Left renal pelvis (tissue), 4 donors: ENCODE measurements at regions not wholly inside any gene's neighbourhood (a gene's known extent, or its start where the extent isn't known, plus 50 kb on each side); places are given as distances from the start of the nearest gene placed in this dataset.

Experiments
- DNase-seq, 4 donors: peaks; one replicate each; pipeline ENCODE4 v3.0.0-alpha.2; 2013; ENCODE audit warnings: low read depth in 4 of 4, low spot score in 3 of 4

DNA sequence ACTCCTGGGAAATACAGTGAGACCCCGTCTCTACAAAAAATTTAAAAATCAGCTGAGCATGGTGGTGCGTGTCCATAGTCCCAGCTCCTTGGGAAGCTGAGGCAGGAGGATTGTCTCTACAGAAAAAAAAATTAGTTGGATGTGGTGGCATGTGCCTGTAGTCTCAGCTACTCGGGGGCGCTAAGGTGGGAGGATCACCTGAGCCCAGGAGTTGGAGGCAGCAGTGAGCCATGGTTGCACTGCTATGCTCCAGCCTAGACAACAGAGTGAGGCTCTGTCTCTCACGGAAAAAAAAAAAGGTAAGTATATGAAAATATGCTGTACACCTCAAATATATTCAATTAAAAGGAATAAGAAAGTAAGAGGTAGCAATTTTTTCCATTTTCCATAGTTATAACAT lies 92.5 kb upstream of the TGIF1 start:
- DNase-seq, result no peak

DNA sequence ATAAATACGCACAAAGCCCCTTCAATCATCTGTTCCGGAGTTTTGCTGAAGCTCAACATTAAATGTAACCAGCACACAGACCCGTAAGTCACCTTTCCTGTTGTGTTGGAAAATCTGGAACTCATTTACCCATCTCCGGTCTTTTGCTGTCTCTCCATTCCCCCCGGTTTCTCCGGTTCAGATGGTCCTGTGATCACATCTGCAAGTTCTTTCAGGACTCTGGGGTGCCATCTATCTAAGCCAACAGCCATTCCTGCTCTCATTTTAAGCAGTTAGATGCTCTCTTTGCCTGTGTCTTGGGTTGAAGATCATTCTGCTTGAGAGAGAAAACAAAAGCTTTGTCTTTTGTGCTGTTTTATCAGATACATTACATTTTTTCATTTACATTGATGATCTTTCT lies 91.7 kb upstream of the TGIF1 start:
- no peak for DNase-seq

DNA sequence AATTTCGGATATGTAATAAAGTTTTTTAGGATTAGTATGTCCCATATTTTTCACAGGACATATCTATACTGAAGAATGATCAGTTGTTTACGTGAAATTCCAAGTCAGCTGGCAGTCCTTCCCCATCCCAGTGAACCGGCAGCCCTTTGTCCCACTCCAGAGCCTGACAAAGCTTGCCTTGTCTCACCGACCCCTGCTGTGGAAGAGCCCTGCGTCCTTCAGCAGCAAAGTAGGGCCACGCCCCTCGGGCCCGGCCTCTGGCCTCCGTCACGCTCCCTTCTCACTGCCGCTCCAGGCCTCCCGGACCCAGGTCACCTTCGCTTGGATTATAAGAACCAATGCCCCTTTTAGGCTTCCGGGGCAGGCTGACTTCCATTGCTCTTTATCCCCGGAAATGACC lies 89.8 kb upstream of the TGIF1 start:
- DNase-seq, result no peak

DNA sequence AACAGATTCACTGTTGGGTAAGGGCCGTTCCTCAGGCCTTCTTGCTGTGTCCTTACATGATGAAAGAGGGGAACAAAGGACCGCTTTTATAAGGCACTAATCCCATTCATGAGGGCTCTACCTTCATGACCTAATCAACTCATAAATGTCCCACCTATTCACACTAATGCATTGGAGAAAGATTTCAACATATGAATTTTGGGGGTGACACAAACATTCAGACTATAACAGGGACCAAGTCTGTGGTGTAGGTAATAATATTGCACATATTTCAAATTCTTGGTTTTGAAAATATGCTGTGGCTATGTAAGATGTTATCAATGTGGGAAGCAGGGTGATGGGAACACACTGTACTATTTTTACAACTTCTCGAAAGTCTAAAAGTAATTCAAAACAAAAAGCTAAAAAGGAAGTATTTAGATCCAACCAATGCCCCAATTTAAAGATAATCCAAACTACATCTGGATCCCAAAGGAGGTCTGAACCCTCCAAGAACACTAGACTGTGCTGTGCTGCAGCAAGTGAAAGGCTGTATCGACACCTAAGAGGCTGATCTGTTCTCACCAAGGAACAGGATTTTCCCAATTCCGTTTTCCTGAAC lies 82.4 kb upstream of the TGIF1 start:
- DNase-seq, result no peak

DNA sequence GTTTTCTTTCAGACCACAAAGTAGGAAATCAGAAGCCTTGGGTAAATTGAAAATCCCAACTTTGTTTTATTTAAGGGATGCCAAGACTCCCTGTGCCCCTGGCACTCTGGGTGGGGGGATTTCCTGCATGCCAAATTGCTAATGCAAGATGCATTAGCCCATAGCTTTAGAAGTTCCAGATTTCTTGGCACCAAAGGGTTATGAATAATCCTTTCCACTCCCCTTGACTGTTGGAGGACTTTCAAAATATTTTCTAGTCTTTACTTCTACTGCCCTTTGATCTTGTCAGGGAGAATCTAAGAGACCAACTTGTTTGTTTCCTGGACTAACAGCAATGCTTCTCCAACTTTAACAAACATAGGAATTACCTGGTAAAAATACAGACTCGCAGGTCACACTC lies 81.8 kb upstream of the TGIF1 start:
- no peak for DNase-seq

DNA sequence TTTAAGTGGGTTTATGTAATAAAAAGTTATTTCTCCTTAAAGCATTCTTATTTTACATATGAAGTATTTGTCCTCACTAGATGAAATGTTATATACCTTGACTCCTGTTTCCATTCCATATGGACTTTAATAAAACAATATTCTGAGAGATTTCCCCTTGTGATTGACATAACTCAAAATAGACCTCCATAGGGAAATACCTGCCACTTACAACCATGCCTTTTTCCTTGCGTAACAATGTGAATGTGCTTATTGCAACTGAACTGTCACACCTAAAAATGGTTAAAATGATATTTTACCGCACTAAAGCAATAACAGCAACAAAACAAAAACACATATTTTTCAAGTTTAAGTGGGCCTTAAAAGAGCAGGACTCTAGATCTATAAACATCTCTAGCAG lies 70.3 kb upstream of the TGIF1 start:
- DNase-seq, result no peak

DNA sequence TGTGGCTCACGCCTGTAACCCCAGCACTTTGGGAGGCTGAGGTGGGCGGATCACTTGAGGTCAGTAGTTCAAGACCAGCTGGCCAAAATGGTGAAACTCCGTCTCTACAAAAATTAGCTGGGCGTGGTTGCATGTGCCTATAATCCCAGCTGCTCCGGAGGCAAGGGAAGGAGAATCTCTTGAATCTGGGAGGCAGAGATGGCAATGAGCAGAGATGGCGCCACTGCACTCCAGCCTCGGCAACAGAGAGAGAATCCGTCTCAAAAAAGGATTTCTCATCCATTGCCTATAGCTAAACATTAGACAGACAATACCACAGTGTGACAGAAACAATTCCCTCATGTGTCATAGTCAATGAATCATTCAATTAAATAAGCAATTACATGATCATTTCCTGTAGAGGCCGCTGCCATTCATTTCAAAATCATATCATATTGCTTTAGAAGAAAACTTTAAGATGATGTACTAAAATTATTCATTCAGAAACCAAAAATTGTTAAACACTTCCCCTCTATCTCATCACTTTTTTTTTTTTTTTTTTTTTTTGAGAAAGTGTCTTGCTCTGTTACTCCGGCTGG lies 69.5 kb upstream of the TGIF1 start:
- no peak for DNase-seq

DNA sequence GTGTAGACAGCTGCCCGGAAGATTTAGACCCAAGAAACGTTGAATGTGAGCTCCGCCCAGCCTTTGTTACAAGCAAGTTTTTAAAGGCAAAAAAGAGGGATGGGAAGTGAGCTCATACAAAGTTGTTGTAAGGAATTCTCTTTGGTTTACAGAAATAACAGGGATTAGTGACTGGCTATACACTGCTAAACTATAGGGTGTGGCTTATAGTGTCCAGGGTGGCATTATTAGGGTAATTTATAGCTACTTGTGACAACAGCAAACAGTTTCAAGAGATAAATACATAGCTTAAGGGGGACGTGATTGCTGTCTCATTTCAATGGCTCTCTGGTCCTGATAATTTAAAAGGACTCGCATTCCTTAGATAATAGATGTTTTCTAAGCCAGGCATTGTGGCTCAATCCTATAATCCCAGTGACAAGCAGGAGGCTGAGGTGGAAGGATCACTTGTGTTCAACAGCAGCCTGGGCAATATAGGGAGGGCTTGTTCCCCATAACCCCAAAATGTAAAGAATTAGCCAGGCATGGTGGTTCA lies 66.5 kb upstream of the TGIF1 start:
- no peak for DNase-seq

DNA sequence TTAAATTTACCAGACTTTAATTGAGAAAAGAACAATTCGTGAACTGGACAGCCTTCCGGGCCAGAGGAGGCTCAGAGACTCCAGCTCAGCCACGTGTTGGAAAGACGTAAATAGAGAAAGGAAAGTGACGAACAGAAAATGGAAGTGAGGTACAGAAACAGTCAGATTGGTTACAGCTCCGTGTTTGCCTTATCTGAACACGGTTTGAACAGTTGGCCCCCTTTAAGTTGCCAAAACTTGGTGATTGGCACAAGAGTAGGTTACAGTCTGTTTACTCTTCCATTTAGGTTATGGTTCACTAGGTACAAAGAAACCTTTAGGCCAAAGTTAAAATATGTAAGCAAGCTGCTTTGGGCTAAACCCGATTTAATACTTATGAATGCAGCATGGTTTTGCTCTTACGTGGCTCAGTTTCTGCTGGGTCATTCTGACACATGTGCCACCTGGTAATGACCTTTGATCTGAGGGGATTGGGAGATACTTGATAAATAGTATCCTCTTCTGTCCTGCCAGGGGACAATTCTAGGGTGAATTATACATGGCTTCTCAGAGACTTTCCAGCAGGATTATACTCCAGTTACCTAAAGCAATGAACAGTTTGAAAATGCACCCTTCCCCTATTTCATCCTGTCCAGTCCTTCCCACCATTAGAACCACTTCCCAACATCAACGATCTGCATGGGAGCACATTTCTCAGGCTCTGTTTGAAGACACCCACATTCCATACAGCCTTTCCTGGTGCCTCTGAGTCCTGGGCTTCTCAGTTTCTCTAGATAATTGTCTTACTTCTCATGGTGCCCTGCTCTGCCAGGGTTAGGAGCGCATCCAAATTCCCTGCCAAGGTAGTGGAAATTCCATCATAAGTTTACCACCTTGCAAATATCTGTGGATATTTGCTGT lies 65.1 kb upstream of the TGIF1 start:
- no peak for DNase-seq

DNA sequence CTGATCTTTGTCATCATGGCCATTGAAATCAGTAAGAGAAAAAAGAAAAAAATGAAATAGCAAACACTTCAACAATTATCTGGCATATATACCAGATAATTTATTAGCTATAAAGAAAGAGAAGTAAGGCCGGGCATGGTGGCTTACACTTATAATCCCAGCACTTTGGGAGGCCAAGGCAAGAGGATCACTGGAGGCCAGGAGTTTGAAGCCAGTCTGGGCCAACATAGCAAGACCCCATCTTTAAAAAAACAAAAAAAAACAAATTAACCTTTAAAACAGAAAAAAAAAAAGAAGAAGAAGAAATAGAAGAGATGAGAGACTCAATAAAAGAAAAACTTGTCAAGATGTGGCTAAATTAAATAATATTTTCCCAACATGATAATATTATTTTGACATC lies 61.6 kb upstream of the TGIF1 start:
- DNase-seq, result no peak

DNA sequence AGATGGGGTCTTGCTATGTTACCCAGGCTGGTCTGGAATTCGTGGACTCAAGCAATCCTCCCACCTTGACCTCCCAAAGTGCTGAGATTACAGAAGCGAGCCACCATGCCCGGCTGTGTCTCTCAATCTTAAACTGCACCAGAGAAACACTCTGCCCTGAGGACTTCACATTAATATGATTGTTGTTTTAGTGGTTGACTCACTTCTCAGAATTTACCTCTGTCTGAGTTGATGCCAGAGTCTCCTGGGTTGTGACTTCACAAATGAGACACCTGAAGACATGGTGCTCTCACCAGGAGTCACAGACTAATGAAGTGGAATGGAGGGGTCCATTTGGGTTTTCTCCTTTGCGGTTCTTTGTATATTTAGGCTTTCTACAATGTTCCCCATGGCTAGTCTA lies 61.0 kb upstream of the TGIF1 start:
- DNase-seq, result no peak

DNA sequence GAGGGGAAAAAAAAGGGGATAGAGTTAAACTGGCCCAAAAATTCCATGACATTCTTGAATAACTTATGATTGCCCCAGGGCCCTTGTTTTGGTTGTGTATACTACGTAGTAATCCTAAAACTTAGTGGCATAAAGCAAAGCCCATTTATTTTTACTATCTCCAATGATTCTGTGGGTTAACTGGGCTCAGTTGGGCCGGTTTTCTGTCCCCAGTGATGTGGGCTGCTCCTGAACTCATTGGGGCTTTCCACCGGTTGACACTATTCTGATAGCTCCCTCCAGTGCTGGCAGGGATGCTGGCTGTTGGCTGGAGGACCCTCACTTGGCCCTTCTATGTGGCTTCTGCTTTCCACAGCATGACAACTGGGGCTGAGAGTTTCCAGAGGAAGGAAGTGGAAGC lies 60.0 kb upstream of the TGIF1 start:
- no peak for DNase-seq

DNA sequence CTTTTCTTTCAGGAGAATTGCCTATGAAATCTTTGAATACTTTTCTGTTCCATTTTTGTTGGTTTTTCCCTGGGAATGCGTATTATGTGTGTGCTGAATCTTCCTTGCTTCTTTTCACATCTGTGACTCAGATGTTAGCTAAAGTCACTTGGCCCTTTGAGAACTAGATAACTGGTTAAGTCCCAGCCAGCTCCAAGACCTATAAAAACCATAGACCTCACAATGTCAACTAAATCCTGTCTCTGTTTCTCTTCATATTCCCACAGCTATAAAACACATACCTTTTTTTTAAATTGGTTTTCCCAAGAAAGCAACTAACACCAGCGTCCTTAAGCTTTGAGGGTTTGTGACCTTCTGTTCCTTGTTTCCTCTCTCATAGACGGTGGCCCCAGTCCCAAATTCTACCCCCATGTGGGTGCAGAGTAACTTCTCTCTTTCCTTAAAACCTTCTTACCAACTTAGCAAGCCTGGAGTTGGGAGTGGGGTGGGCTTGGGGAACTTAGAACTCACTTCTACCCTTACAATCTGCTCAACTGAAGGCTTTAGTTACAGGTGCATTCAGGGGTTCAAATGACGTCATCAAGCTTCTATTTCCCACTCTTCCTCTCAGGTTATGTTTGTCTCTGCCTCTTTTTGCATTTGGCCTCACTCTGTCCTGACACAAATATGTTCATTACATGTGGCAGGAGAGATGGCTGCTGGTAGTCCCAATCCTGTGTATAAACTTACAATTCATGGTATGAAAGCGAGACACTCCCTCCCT lies 58.1 kb upstream of the TGIF1 start:
- DNase-seq, result no peak

DNA sequence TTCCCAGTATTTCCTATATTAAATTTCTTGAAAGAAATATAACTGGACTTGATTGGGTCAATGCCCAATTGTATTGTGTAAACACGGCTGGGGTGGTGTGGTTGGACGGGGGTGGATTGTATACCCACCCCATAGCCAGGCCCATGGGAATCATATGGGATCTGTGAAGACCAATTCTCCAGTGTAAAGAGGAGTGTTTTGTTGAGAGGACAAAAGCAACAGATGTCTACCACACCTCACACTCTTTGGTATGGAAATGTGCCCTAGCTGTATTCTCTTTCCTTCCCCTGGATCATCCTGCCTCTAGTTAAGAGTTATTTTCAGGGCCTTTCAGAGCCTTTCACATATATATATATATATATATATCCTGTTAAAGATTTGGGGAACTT lies 57.5 kb upstream of the TGIF1 start:
- no peak for DNase-seq

DNA sequence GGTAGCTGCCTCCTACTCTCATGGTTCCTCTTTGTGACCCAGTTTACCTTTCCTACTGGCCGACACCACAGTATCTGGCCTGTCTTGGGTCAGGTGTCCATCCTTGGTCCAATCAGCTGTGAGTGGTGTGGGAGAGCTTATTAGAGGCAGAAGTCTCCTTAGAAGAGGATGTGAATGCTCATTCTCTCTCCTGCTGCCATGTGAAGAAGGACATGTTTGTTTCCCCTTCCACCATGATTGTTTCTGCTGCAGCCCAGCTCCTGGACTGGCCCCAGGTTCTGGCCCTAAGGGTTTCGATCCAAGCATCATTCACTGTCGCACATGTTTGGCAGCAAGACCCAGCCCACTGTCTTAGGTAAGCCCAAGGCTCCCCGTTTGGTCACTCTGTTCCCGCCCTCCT lies 55.3 kb upstream of the TGIF1 start:
- no peak for DNase-seq

DNA sequence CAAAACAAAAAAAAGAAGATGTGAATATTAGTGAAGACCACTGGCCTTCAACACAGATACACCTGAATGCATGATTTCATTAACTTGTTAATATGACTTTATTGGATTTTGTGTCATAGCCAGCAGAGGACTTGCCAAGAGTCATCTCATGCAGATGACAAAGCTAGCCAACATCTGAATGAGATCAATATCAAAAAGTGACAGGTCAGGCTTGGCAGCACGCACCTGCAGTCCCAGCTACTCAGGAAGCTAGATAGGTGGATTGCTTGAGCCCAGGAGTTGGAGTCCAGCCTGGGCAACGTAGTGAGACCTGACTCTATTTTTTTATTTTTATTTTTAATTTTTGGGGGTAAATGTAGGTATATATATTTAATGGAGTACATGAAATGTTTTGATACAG lies 54.5 kb upstream of the TGIF1 start:
- DNase-seq, result no peak

DNA sequence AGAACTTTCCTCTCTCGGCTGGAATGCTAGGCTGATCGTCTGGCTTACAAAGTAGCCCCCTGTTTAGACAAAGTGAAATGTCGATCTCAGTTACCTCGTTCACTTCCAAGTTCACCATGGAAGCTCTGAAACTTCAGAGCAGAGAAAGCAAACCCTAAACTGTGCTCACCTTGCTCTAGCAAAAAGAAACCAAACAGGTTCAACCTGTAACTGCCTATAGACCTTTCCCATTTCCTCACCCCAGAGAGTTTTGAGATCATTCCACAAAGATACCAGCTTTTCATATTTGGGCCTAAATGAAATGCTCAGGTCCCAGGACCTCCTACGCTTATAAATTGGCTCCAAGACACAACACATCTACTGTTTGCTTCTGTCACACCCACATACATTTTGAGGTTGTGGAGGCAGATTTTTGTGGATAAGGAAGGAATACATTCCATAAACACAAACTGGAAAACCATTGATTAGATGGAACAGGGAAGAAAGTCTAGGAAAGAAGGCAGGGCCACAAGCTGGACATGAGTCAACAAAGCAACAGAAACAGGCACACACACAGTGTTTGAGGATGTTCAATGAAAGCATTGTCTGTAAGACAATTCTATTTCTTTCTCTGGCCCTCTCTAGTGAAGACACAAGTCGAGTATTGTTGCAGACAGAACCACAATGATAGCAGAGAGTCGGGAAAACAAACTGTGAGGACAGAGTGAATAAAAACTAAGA lies 52.8 kb upstream of the TGIF1 start:
- DNase-seq, result peak in 3 of 4 donors; percentile 4 to 27 (median 27)

DNA sequence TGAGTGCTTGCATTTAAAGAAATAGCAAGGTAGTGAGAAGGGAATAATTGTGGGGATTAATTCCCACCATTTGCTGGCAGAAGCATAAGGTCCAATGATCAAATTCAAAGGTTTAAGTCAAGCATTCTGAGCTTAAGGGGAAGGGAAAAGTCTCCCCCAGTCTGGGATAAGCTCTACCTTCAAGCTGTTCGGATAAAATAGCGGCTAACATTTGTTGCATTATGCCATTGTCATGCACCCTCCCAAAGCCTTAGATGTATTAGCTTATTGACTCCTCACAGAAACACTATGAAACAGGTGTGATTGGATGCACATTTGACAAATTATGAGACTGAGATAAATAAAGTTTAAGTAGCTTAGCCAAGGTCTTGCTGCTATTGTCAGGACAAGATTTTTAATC lies 52.2 kb upstream of the TGIF1 start:
- DNase-seq, result no peak
